ENCODE measurements at regions not wholly inside any gene's neighbourhood (a gene's known extent, or its start where the extent isn't known, plus 50 kb on each side); places are given as distances from the start of the nearest gene placed in this dataset.

DNA sequence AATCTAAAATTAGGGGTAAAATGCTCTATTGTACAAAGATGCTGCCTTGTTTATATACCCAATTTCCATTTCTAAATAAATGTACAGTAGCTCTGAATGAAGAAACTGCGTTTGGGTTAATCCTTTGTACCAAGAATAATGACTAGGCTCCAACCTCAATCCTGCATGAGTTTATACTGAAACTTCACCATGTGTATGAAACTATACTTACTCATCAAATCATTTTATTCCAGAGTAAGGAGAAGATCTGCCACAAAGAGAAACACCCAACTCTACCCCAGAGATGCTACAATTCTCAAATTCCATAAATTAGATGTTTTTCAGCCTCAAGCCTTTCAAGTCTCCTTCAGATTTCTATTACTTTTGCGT lies 53.8 kb upstream of the AKR1E2 start:
- TF ChIP-seq, protein P1, sequence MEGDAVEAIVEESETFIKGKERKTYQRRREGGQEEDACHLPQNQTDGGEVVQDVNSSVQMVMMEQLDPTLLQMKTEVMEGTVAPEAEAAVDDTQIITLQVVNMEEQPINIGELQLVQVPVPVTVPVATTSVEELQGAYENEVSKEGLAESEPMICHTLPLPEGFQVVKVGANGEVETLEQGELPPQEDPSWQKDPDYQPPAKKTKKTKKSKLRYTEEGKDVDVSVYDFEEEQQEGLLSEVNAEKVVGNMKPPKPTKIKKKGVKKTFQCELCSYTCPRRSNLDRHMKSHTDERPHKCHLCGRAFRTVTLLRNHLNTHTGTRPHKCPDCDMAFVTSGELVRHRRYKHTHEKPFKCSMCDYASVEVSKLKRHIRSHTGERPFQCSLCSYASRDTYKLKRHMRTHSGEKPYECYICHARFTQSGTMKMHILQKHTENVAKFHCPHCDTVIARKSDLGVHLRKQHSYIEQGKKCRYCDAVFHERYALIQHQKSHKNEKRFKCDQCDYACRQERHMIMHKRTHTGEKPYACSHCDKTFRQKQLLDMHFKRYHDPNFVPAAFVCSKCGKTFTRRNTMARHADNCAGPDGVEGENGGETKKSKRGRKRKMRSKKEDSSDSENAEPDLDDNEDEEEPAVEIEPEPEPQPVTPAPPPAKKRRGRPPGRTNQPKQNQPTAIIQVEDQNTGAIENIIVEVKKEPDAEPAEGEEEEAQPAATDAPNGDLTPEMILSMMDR (IDR thresholded peaks at IDR 0.05): no peak
- TF ChIP-seq POLR2A (IDR thresholded peaks at IDR 0.05) (no peak), POLR2AphosphoS5 (IDR thresholded peaks at IDR 0.05) (no peak), EP300 (IDR thresholded peaks at IDR 0.05; ENCODE audit: low read depth) (no peak)
